GM18858 (cell line): ENCODE measurements at regions not wholly inside any gene's neighbourhood (a gene's known extent, or its start where the extent isn't known, plus 50 kb on each side); places are given as distances from the start of the nearest gene placed in this dataset.

Experiments
- ATAC-seq: cut with Tn5 transposase; IDR thresholded peaks from one replicate; pipeline ENCODE4 v1.9.1; 2021; ENCODE audit not compliant: unreplicated experiment

GRCh38 chr12:76611533-76611932 is 52.0 kb upstream of the OSBPL8 start:
- no peak for ATAC-seq

GRCh38 chr12:76614364-76614763 is 54.8 kb upstream of the OSBPL8 start:
- no peak for ATAC-seq

- no peak for ATAC-seq
Observed at GRCh38 chr12:76618031-76618430, 58.5 kb upstream of the OSBPL8 start.

GRCh38 chr12:76621582-76622024 is 62.0 kb upstream of the OSBPL8 start:
- ATAC-seq = peak; percentile 84

GRCh38 chr12:76622351-76622750 is 62.8 kb upstream of the OSBPL8 start:
- no peak for ATAC-seq

GRCh38 chr12:76622915-76623314 is 63.3 kb upstream of the OSBPL8 start:
- no peak for ATAC-seq

GRCh38 chr12:76623931-76624330 is 64.4 kb upstream of the OSBPL8 start:
- no peak for ATAC-seq

- no peak for ATAC-seq
Observed at GRCh38 chr12:76627346-76628135, 68.0 kb upstream of the OSBPL8 start.

GRCh38 chr12:76628745-76629144 is 69.2 kb upstream of the OSBPL8 start:
- ATAC-seq = no peak

GRCh38 chr12:76631741-76632140 is 72.2 kb upstream of the OSBPL8 start:
- no peak for ATAC-seq

- ATAC-seq = no peak
Observed at GRCh38 chr12:76633415-76633814, 73.8 kb upstream of the OSBPL8 start.

- no peak for ATAC-seq
Observed at GRCh38 chr12:76634133-76634532, 74.6 kb upstream of the OSBPL8 start.

- no peak for ATAC-seq
Observed at GRCh38 chr12:76636121-76636692, 76.6 kb upstream of the OSBPL8 start.

GRCh38 chr12:76637807-76638206 is 78.2 kb upstream of the OSBPL8 start:
- no peak for ATAC-seq

- ATAC-seq = no peak
Observed at GRCh38 chr12:76639646-76640045, 80.1 kb upstream of the OSBPL8 start.

GRCh38 chr12:76641073-76641472 is 81.5 kb upstream of the OSBPL8 start:
- no peak for ATAC-seq

- ATAC-seq = no peak
Observed at GRCh38 chr12:76641961-76642360, 82.4 kb upstream of the OSBPL8 start.

GRCh38 chr12:76643438-76643837 is 83.9 kb upstream of the OSBPL8 start:
- no peak for ATAC-seq

- no peak for ATAC-seq
Observed at GRCh38 chr12:76644950-76645349, 85.4 kb upstream of the OSBPL8 start.

GRCh38 chr12:76645934-76646333 is 86.4 kb upstream of the OSBPL8 start:
- ATAC-seq = no peak

GRCh38 chr12:76646366-76646765 is 86.8 kb upstream of the OSBPL8 start:
- ATAC-seq = no peak

GRCh38 chr12:76649099-76649498 is 89.5 kb upstream of the OSBPL8 start:
- no peak for ATAC-seq

- no peak for ATAC-seq
Observed at GRCh38 chr12:76652402-76652801, 92.8 kb upstream of the OSBPL8 start.
